ENCODE measurements at regions not wholly inside any gene's neighbourhood (a gene's known extent, or its start where the extent isn't known, plus 50 kb on each side); places are given as distances from the start of the nearest gene placed in this dataset.
A peak's percentile ranks its signal among the peaks of the same experiment; 100 is the strongest.

- POLR2A ChIA-PET, result no interaction called here
- no peak for ATAC-seq
- Histone ChIP-seq H3K4me1 (replicated peaks in 1 of 2; ENCODE audit: control insufficient read depth in 2 of 2, insufficient read depth in 2 of 2, low read length in 2 of 2) (no peaks in the 10 kb centered on the region), H3K36me3 (ENCODE audit: control insufficient read depth, insufficient read depth, low read length) (no peaks in the 10 kb centered on the region), H3K9me1 (ENCODE audit: control insufficient read depth, insufficient read depth, low read length) (no peaks in the 10 kb centered on the region), H4K20me1 (replicated peaks; ENCODE audit: control insufficient read depth, insufficient read depth, low read length) (no peaks in the 10 kb centered on the region), H3K27ac (ENCODE audit: extremely low read depth, low read depth, low read length) (no peak overlapping the region), H2AFZ (ENCODE audit: low read depth, low read length) (no peak overlapping the region), H3K4me3 (no peak overlapping the region), H3K9me3 (replicated peaks; ENCODE audit: control insufficient read depth, insufficient read depth, low read depth, low read length) (no peaks in the 10 kb centered on the region; the same call in none of the 2 replicates), H3K9ac (ENCODE audit: insufficient read depth in 1 of 2, low read depth in 2 of 2, low read length in 2 of 2) (no peak overlapping the region), H3K27me3 (ENCODE audit: control insufficient read depth in 2 of 2, insufficient read depth in 2 of 2, low read length in 2 of 2) (no peaks in the 10 kb centered on the region), H3K79me2 (ENCODE audit: control insufficient read depth, insufficient read depth, low read length) (no peaks in the 10 kb centered on the region), H3K4me2 (ENCODE audit: insufficient read depth, low read length) (no peak overlapping the region)
- no TSS peak for BruUV-seq (replicated peaks)
- WGBS (ENCODE audit: insufficient coverage, low coverage, missing lambda C conversion rate), result 4% methylated on average over 2 of the region's 2 CpGs
- in situ Hi-C loops (cut with MboI) (no loop called here), intact Hi-C loops (cut with micrococcal nuclease) (no loop called here)
- no peak for DNase-seq (ENCODE audit: extremely low read depth in 1 of 4, low spot score in 3 of 4)
- TF ChIP-seq ARID3A (IDR thresholded peaks at IDR 0.05; ENCODE audit: borderline replicate concordance, low read depth, low read length) (no peak), TEAD4 (IDR thresholded peaks at IDR 0.05; ENCODE audit: low read length) (no peak), TEAD4 (CRISPR knock-in tag; IDR thresholded peaks at IDR 0.05; ENCODE audit: borderline replicate concordance) (no peak)
- FAIRE-seq, result no peak
- CTCF ChIA-PET (ENCODE audit: low intra/inter-chr PET ratio), result no interaction called here
Observed at GRCh38 chr1:193619911-193620310, 433.5 kb upstream of the B3GALT2 start.

GRCh38 chr1:193614817-193615216 lies 428.4 kb upstream of the B3GALT2 start:
- intact Hi-C loops (cut with micrococcal nuclease) (no loop called here), in situ Hi-C loops (cut with MboI) (no loop called here)
- H3K4me3 ChIP-seq, result no peak overlapping the region
- ChIA-PET CTCF (ENCODE audit: low intra/inter-chr PET ratio) (no interaction called here), POLR2A (no interaction called here)
- DNase-seq (ENCODE audit: extremely low read depth in 1 of 4, low spot score in 3 of 4) (no peak), ATAC-seq (no peak), FAIRE-seq (no peak)
- no peak overlapping the region for H3K27ac ChIP-seq (ENCODE audit: extremely low read depth, low read depth, low read length)
- no peaks in the 10 kb centered on the region for H3K9me1 ChIP-seq (ENCODE audit: control insufficient read depth, insufficient read depth, low read length)
- H3K9me3 ChIP-seq (replicated peaks; ENCODE audit: control insufficient read depth, insufficient read depth, low read depth, low read length), result no peaks in the 10 kb centered on the region; the same call in 1 of the 2 replicates
- H3K27me3 ChIP-seq (ENCODE audit: control insufficient read depth in 2 of 2, insufficient read depth in 2 of 2, low read length in 2 of 2), result no peaks in the 10 kb centered on the region
- TF ChIP-seq NFE2L1 (tag; IDR thresholded peaks at IDR 0.05; ENCODE audit: borderline replicate concordance, low read depth) (peak; percentile 6; the same call in 1 of the 2 replicates), CHD1 (IDR thresholded peaks at IDR 0.05; ENCODE audit: low read length) (no peak), ARID4B (CRISPR knock-in tag; IDR thresholded peaks at IDR 0.05) (no peak), HNRNPH1 (optimal IDR thresholded peaks at IDR 0.05; ENCODE audit: low read depth, low read length) (no peak), ILF3 (IDR thresholded peaks at IDR 0.05; ENCODE audit: borderline replicate concordance) (no peak), NR4A1 (CRISPR knock-in tag; IDR thresholded peaks at IDR 0.05) (no peak), NR4A1 (tag; IDR thresholded peaks at IDR 0.05) (no peak), MCM7 (IDR thresholded peaks at IDR 0.05) (no peak)
- H4K20me1 ChIP-seq (replicated peaks; ENCODE audit: control insufficient read depth, insufficient read depth, low read length), result no peaks in the 10 kb centered on the region
- no peak overlapping the region for H3K4me2 ChIP-seq (ENCODE audit: insufficient read depth, low read length)
- H2AFZ ChIP-seq (ENCODE audit: low read depth, low read length), result no peak overlapping the region
- no TSS peak for BruUV-seq (replicated peaks)
- H3K36me3 ChIP-seq (ENCODE audit: control insufficient read depth, insufficient read depth, low read length), result no peaks in the 10 kb centered on the region
- no peak overlapping the region for H3K9ac ChIP-seq (ENCODE audit: insufficient read depth in 1 of 2, low read depth in 2 of 2, low read length in 2 of 2)
- H3K79me2 ChIP-seq (ENCODE audit: control insufficient read depth, insufficient read depth, low read length), result no peaks in the 10 kb centered on the region
- H3K4me1 ChIP-seq (replicated peaks in 1 of 2; ENCODE audit: control insufficient read depth in 2 of 2, insufficient read depth in 2 of 2, low read length in 2 of 2), result no peaks in the 10 kb centered on the region
- 4% methylated on average over 2 of the region's 2 CpGs for WGBS (ENCODE audit: insufficient coverage, low coverage, missing lambda C conversion rate)

Data from K562 (cell line).